Right renal cortex interstitium (tissue), 3 donors: ENCODE measurements at regions not wholly inside any gene's neighbourhood (a gene's known extent, or its start where the extent isn't known, plus 50 kb on each side); places are given as distances from the start of the nearest gene placed in this dataset.

Experiments used
- DNase-seq, 3 donors: peaks; one replicate each; pipeline ENCODE4 v3.0.0-alpha.2; 2013; ENCODE audit warnings: low read depth in 3 of 3, low spot score in 2 of 3

DNA sequence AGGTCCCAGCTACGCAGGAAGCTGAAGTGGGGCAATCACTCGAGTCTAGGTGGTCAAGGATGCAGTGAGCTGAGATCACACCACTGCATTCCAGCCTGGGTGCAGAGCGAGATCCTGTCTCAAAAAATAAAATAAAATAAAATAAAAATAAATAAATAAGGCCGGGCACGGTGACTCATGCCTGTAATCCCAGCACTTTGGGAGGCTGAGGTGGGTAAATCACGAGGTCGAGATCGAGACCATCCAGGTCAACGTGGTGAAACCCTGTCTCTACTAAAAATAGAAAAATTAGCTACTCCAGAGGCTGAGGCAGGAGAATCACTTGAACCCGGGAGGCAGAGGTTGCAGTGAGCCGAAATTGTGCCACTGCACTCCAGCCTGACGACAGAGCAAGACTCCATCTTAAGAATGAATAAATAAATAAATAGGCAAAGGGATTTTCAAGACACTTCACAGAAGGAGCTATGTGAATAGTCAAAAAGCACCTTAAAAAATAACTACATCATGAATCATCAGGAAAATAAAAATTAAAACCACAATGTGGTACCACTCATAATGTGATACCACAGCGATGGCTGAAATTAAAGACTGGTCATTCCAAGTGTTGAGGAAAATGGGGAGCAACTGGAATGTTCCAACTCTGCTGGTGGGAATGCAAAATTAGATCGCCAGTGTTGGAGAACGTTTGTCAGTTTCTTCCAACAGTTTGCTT lies 92.9 kb upstream of the TBX3 start:
- DNase-seq: no peak

GRCh38 chr12:114774699-114775098 lies 90.7 kb upstream of the TBX3 start:
- no peak for DNase-seq

- no peak for DNase-seq
These were observed 90.2 kb upstream of the TBX3 start for GRCh38 chr12:114774197-114774596.

- no peak for DNase-seq
These were observed 86.3 kb upstream of the TBX3 start for GRCh38 chr12:114770323-114770722.

GRCh38 chr12:114769634-114770033 lies 85.7 kb upstream of the TBX3 start:
- no peak for DNase-seq

DNA sequence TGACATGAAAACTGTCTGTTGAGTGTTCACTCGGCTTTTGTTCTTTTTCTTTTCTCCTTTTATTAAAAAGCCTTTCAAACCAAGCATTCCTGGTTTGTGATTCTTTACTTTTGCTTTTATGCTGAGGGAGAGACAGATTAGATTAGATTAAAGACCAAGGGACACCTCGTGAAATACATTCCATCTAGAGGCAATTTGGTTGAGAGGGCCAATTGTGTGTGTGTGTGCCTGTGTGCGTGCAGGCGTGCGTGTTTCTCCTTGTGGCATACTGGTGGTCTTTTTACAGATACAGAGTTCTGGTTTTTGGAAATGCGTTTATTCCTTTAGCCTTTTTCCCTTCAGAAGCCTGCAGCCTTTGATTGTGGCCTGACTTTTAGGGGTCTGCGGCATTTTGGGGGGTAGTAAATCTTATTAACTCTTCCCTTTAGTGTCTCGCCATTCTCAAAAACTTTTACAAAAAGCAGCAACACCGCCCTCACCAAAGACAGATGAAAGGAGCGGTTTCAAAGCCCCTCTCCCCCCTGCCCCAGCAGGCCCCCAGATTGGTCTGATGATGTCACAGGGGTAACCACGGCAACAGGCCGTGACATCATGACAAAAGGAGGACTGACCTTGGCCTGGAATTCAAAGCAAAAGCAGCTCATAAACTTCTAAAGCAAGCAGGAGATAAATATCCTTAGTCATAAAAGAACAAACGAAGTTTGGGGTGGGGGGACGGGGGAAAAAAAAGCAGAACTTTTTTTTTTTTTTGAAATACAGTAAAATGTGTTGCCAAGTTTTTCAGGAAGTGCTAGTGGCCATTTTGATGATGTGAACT lies 84.1 kb upstream of the TBX3 start:
- peak in 2 of 3 donors; percentile 70 to 72 for DNase-seq

DNA sequence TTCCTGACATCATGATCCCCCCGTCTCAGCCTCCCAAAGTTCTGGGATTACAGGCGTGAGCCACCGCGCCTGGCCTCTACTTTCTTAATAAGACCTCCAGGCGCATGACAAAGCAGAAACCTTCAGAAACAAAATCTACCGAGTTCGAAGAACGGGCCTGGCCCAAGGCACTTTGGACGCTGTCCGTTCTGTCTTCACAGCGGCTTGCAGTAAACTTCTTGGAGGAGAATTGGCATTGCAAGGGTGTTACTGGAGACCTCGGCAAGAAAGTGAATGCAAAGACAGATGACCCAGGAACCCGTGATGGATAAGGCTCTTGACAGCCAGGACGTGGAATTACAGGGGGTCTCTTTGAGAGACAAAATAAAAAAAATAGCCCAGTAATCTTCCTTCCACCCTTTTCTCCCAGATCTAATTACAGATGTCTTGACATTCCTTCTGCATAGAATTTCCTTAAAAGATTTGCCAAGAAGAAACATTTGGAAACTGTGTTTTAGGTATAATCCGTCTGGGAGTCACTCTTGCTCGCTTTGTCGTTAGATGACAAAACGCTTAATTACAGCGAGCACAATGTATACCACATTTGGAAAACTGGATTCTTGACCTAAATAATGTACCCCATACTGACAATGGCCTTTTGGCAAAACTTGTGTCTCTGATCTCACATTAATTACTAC lies 83.2 kb upstream of the TBX3 start:
- no peak for DNase-seq

DNA sequence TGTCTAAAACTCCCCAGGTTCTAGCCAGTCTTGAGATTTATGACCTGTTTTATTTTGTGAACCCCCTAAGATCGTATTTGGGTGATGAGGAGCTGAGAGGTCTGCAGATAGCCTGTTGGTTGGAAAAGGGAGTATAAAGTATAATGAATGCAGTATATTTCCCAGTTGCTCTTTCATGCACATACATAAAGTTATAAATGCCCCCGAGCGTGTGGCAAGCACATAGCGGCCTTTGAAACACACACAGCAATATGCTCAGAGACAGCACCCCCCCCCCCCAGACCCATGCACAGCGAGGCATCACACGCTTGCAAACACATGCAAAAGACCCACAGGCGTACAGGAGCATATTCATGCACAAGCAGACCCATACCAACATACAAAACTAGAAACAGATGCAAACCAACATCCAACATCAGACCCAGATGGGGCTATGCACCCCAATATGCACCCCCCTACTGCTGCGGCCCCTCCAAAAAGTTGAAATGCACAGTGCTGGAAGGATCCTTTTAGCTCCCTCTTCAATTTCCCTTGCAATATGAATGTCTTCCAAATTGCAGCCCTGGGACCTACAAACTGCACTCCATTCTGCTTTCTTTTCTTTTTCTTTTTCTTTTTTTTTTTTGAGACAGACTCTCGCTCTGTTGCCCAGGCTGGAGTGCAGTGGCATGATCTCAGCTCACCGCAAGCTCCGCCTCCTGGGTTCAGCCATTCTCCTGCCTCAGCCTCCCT lies 82.2 kb upstream of the TBX3 start:
- no peak for DNase-seq

- DNase-seq: no peak
These were observed 80.5 kb upstream of the TBX3 start for GRCh38 chr12:114764510-114764909.

DNA sequence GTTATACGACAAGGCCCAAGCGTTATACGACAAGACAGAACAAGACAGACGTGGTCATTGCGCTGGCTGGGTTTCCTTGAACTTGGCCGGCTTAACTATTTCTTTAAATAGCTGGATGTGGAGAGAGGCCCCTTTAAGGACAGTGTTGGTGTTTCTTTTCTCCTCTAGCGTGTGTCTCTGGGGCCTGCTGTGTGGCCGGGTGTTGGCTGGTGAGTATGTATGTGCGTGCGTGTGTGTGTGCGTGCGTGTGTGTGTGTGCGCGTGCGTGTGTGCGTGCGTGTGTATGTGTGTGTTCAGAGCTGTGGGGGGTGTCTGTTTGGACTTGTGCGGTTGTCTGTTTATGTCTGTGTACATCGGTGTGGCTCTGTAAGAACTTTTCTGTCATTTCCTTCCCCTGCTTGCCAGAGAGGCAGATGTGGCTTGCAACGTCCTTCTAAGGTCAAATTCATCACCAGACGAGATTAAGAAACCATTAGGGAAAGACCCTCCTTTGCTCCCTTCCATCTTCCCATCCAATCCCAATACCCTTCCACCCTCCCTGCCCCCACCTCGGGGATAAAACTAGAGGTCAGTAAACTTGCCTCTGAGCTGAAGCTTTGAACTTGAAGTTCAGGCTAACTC lies 78.6 kb upstream of the TBX3 start:
- DNase-seq: no peak

DNA sequence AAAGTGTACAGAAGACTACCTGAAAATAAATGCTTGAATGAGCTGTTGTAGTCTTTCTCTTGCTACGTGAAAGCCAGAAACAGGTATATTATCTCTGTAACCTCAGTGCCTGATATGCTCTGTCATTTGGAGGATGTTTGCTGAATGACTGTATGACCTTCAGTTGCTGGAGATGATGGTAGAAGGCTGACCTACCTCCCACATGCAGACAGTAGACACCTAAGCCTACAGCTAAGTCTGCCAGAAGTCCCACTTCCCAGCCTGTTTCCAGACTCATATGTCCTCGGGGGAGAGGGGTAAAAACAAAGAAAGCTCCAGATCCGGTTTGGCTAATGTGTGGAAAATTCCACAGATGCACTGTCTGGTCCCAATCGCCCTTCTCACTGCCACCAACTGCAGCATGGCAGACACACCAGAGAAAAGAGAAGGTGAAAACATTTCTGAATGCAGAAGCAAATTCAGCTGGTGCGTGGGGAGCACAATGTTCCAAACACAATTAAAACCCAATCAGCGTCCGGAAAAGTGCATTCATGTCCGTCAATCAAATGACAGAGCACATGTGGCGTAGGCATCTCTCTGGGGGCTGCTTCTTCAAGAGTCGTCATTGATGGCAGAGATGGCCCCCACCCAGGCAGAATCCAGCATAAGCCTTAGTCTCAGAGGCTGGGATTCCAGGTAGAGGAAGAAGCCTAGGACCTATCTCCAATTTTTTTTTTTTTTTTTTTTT lies 76.3 kb upstream of the TBX3 start:
- DNase-seq: no peak

DNA sequence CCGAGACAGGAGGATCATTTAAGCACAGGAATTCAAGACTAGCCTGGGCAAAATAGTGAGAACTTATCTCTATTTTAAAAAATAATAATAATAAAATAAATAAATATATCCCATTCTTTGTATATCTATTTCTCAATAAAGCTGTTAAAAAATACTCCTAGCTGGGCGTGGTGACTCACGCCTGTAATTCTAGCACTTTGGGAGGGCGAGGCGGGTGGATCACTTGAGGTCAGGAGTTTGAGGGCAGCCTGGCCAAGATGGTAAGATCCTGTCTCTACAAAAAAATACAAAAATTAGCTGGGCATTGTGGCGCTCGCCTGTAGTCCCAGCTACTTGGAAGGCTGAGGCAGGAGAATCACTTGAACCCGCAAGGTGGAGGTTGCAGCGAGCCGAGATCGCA lies 75.7 kb upstream of the TBX3 start:
- DNase-seq: no peak

GRCh38 chr12:114757684-114758325 lies 73.8 kb upstream of the TBX3 start:
- no peak for DNase-seq

DNA sequence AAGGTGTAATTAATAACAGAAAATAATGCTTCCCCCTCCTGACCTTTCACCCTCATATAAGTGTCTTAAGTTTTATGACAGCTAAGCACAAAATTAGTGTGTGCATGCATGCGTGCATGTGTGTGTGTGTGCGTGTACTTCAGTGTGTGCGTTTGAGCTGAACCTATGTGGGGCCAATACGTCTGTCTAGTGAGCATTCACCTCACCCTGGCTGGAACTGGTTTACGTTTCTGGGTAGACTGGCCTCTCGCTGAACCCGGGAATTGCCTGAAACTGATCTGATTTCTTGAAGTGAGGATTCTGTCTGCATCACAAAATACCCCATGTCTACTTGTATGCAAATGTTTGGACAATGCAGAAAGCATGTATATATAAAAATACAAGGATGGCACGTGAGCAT lies 68.2 kb upstream of the TBX3 start:
- DNase-seq: no peak

GRCh38 chr12:114751712-114752111 lies 67.7 kb upstream of the TBX3 start:
- no peak for DNase-seq

DNA sequence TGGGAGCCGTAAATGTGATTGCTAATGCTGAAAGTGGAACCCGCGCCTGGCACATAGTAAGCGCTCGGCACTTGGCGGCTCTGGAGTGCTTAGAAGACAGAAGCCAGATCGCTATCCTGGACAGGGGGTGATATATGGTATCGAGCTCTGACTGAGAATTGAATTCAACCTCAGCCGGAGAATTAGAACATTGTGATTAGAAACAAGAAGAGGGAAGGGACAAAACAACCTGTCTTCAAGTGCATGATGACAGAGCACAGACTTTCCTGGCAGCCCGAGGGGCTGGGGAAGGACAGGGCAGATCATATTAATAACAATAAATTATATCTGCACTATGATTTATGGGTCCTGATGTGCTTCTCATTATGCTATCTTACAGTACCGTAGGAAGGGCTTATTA lies 66.9 kb upstream of the TBX3 start:
- no peak for DNase-seq

DNA sequence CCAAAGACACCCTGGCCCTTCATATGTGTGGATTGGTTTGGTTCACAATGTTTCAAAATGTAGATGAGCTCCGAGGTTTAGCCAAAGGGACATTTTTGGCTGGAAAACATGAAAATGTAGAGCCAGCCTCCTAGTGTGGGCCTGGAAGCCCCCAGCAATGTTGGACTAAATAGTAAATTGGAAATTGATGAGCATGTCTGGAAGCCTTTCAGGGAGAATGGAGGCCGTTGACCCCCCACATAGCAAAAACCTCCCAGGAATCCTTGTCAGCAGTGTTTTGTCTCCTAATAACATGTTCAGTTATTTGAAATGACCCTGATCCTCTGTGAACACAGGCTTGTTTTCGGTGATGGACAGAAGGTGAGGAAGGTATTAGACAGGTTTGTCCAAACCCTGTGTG lies 65.1 kb upstream of the TBX3 start:
- DNase-seq: no peak

DNA sequence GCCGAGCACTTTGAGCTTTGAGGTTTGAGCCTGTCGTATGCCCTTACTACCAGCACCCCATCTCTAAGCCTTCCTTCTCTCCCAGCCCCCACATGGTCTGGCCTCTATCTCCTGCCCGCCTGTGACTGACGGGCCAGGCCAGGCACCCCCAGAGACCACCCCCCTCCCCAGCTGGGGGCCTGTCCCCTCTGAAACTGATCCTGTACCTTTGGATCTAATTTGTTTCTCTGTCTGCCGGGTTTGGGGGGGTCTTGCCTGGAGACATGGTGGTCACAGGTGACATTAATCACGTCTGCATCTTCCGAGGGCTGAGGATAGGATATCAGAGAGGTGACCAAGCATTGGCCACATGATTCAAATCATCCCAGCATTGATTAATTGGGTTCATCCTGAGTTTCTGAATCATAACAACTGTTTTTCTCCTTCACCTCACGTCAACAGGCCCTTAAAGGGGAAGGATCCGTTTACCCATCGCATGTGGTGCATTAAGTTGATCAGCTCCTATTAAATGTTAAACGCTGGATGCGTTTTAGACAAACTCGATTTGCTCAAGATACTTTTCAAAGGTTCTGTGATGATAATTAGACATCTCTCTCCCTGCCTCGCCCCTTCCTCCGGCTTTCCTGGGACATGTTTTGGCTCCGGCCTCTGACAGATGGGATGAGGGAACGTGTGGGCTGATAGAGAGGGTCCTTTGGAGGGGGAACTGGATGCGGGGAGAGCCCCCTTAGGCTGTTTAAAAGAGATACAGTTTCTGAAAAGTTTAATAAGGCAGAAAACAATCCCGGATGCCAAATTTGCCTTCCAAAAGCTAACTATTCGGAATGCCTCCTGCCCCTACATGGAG lies 63.3 kb upstream of the TBX3 start:
- DNase-seq: no peak
